Activated T-helper 17 cell treated with anti-CD3 and anti-CD28 coated beads, Interleukin-2, amount 50 U/mL, for 72 hours (primary cell): ENCODE measurements at regions not wholly inside any gene's neighbourhood (a gene's known extent, or its start where the extent isn't known, plus 50 kb on each side); places are given as distances from the start of the nearest gene placed in this dataset.

Experiments
- ATAC-seq: fragments of 150-1000 bp; cut with Tn5 transposase; replicated peaks from 2 replicates; pipeline ENCODE4 v1.10.0; 2021; ENCODE audit warnings: mild to moderate bottlenecking, moderate library complexity
- H3K27ac Mint-ChIP-seq: one replicate; pipeline ENCODE4 v1.8.0; 2022; ENCODE audit warnings: mixed read lengths
- H3K27me3 Mint-ChIP-seq: one replicate; pipeline ENCODE4 v1.8.0; 2022; ENCODE audit warnings: mixed read lengths
- H3K36me3 Mint-ChIP-seq: one replicate; pipeline ENCODE4 v1.8.0; 2022; ENCODE audit warnings: low read depth, mild to moderate bottlenecking, mixed read lengths
- H3K4me1 Mint-ChIP-seq: one replicate; pipeline ENCODE4 v1.8.0; 2022; ENCODE audit warnings: mixed read lengths
- H3K4me3 Mint-ChIP-seq: one replicate; pipeline ENCODE4 v1.8.0; 2022; ENCODE audit warnings: mild to moderate bottlenecking, mixed read lengths
- H3K9me3 Mint-ChIP-seq: one replicate; pipeline ENCODE4 v1.8.0; 2022; ENCODE audit warnings: mixed read lengths

GRCh38 chr2:236743039-236743920, 173.7 kb downstream of the ACKR3 start:
- H3K9me3 Mint-ChIP-seq = no peaks in the 10 kb centered on the region
- no peak overlapping the region for H3K4me3 Mint-ChIP-seq
- no peaks in the 10 kb centered on the region for H3K36me3 Mint-ChIP-seq
- ATAC-seq = no peak
- H3K4me1 Mint-ChIP-seq = no peaks in the 10 kb centered on the region
- peaks cover 22% of the 10 kb centered on the region for H3K27me3 Mint-ChIP-seq
- H3K27ac Mint-ChIP-seq = no peak overlapping the region

GRCh38 chr2:236743921-236744280, 174.3 kb downstream of the ACKR3 start:
- no peaks in the 10 kb centered on the region for H3K9me3 Mint-ChIP-seq
- no peak overlapping the region for H3K4me3 Mint-ChIP-seq
- no peak overlapping the region for H3K27ac Mint-ChIP-seq
- no peak for ATAC-seq
- peaks cover 16% of the 10 kb centered on the region for H3K27me3 Mint-ChIP-seq
- no peaks in the 10 kb centered on the region for H3K36me3 Mint-ChIP-seq
- H3K4me1 Mint-ChIP-seq = no peaks in the 10 kb centered on the region

- Mint-ChIP-seq H3K36me3 (no peaks in the 10 kb centered on the region), H3K4me1 (no peaks in the 10 kb centered on the region), H3K27ac (no peak overlapping the region), H3K27me3 (peaks cover 16% of the 10 kb centered on the region), H3K4me3 (no peak overlapping the region), H3K9me3 (no peaks in the 10 kb centered on the region)
- ATAC-seq = no peak
These were observed 174.7 kb downstream of the ACKR3 start for GRCh38 chr2:236744281-236744705.

GRCh38 chr2:236744716-236745115, 175.1 kb downstream of the ACKR3 start:
- ATAC-seq = no peak
- no peaks in the 10 kb centered on the region for H3K36me3 Mint-ChIP-seq
- no peak overlapping the region for H3K4me3 Mint-ChIP-seq
- no peak overlapping the region for H3K27ac Mint-ChIP-seq
- peaks cover 18% of the 10 kb centered on the region for H3K27me3 Mint-ChIP-seq
- no peaks in the 10 kb centered on the region for H3K9me3 Mint-ChIP-seq
- no peaks in the 10 kb centered on the region for H3K4me1 Mint-ChIP-seq

- ATAC-seq = no peak
- Mint-ChIP-seq H3K4me3 (no peak overlapping the region), H3K27ac (no peak overlapping the region)
These were observed 176.0 kb downstream of the ACKR3 start for GRCh38 chr2:236745420-236746210.

GRCh38 chr2:236746833-236747232, 177.2 kb downstream of the ACKR3 start:
- H3K27ac Mint-ChIP-seq = no peak overlapping the region

More at GRCh38 chr2:236745420-236746210, 176.0 kb downstream of the ACKR3 start:
- Mint-ChIP-seq H3K9me3 (no peaks in the 10 kb centered on the region), H3K27me3 (peaks cover 14% of the 10 kb centered on the region), H3K4me1 (no peaks in the 10 kb centered on the region), H3K36me3 (no peaks in the 10 kb centered on the region)

GRCh38 chr2:236747426-236747825, 177.8 kb downstream of the ACKR3 start:
- no peaks in the 10 kb centered on the region for H3K9me3 Mint-ChIP-seq
- ATAC-seq = no peak
- no peaks in the 10 kb centered on the region for H3K36me3 Mint-ChIP-seq
- H3K27me3 Mint-ChIP-seq = peaks cover 14% of the 10 kb centered on the region
- H3K27ac Mint-ChIP-seq = no peak overlapping the region
- H3K4me3 Mint-ChIP-seq = no peak overlapping the region
- H3K4me1 Mint-ChIP-seq = no peaks in the 10 kb centered on the region

More at GRCh38 chr2:236746833-236747232, 177.2 kb downstream of the ACKR3 start:
- no peak for ATAC-seq
- Mint-ChIP-seq H3K4me1 (no peaks in the 10 kb centered on the region), H3K27me3 (peaks cover 18% of the 10 kb centered on the region), H3K36me3 (no peaks in the 10 kb centered on the region), H3K4me3 (no peak overlapping the region), H3K9me3 (no peaks in the 10 kb centered on the region)

- Mint-ChIP-seq H3K9me3 (no peaks in the 10 kb centered on the region), H3K4me1 (no peaks in the 10 kb centered on the region), H3K27me3 (peaks cover 14% of the 10 kb centered on the region), H3K27ac (no peak overlapping the region), H3K36me3 (no peaks in the 10 kb centered on the region), H3K4me3 (no peak overlapping the region)
- ATAC-seq = no peak
These were observed 178.3 kb downstream of the ACKR3 start for GRCh38 chr2:236747925-236748324.

- H3K4me3 Mint-ChIP-seq = no peak overlapping the region
These were observed 178.8 kb downstream of the ACKR3 start for GRCh38 chr2:236748385-236748784.

GRCh38 chr2:236748801-236749200, 179.2 kb downstream of the ACKR3 start:
- H3K4me1 Mint-ChIP-seq = no peaks in the 10 kb centered on the region
- H3K27me3 Mint-ChIP-seq = peaks cover 14% of the 10 kb centered on the region
- no peaks in the 10 kb centered on the region for H3K36me3 Mint-ChIP-seq
- H3K4me3 Mint-ChIP-seq = no peak overlapping the region
- H3K9me3 Mint-ChIP-seq = no peaks in the 10 kb centered on the region
- ATAC-seq = no peak
- H3K27ac Mint-ChIP-seq = no peak overlapping the region

More at GRCh38 chr2:236748385-236748784, 178.8 kb downstream of the ACKR3 start:
- Mint-ChIP-seq H3K36me3 (no peaks in the 10 kb centered on the region), H3K4me1 (no peaks in the 10 kb centered on the region), H3K9me3 (no peaks in the 10 kb centered on the region), H3K27me3 (peaks cover 14% of the 10 kb centered on the region), H3K27ac (no peak overlapping the region)
- ATAC-seq = no peak

GRCh38 chr2:236749346-236749745, 179.7 kb downstream of the ACKR3 start:
- H3K36me3 Mint-ChIP-seq = no peaks in the 10 kb centered on the region
- no peak overlapping the region for H3K4me3 Mint-ChIP-seq
- H3K4me1 Mint-ChIP-seq = no peaks in the 10 kb centered on the region
- H3K9me3 Mint-ChIP-seq = no peaks in the 10 kb centered on the region
- H3K27ac Mint-ChIP-seq = no peak overlapping the region
- no peak for ATAC-seq
- H3K27me3 Mint-ChIP-seq = peaks cover 12% of the 10 kb centered on the region

GRCh38 chr2:236752096-236752495, 182.5 kb downstream of the ACKR3 start:
- Mint-ChIP-seq H3K36me3 (no peaks in the 10 kb centered on the region), H3K4me1 (no peaks in the 10 kb centered on the region), H3K27ac (no peak overlapping the region), H3K4me3 (no peak overlapping the region), H3K27me3 (peaks cover 8% of the 10 kb centered on the region), H3K9me3 (no peaks in the 10 kb centered on the region)
- ATAC-seq = no peak

GRCh38 chr2:236753606-236754270, 184.1 kb downstream of the ACKR3 start:
- no peak for ATAC-seq
- Mint-ChIP-seq H3K27me3 (peaks cover 11% of the 10 kb centered on the region), H3K36me3 (no peaks in the 10 kb centered on the region), H3K27ac (no peak overlapping the region), H3K4me1 (no peaks in the 10 kb centered on the region), H3K9me3 (no peaks in the 10 kb centered on the region), H3K4me3 (no peak overlapping the region)

- no peaks in the 10 kb centered on the region for H3K4me1 Mint-ChIP-seq
These were observed 184.8 kb downstream of the ACKR3 start for GRCh38 chr2:236754271-236754944.

More at GRCh38 chr2:236754271-236754944, 184.8 kb downstream of the ACKR3 start:
- Mint-ChIP-seq H3K27ac (no peak overlapping the region), H3K4me3 (no peak overlapping the region), H3K27me3 (peaks cover 10% of the 10 kb centered on the region), H3K36me3 (no peaks in the 10 kb centered on the region), H3K9me3 (no peaks in the 10 kb centered on the region)
- ATAC-seq = no peak
